Hepatocyte (in vitro differentiated cells): ENCODE measurements at regions not wholly inside any gene's neighbourhood (a gene's known extent, or its start where the extent isn't known, plus 50 kb on each side); places are given as distances from the start of the nearest gene placed in this dataset.

Experiments
- DNase-seq: peaks from one replicate; pipeline ENCODE4 v3.0.0-alpha.2; 2016; ENCODE audit warnings: low spot score
- H2AFZ ChIP-seq: fragments of 200-600 bp; sonication (generic); 2 replicates; pipeline ENCODE4 v1.6.0; 2016; ENCODE audit warnings: antibody characterized with exemption, mild to moderate bottlenecking
- H3K27ac ChIP-seq: fragments of 200-600 bp; sonication (generic); 2 replicates; pipeline ENCODE4 v1.5.1; 2016; ENCODE audit warnings: mild to moderate bottlenecking
- H3K27me3 ChIP-seq: fragments of 200-600 bp; sonication (generic); 2 replicates; pipeline ENCODE4 v1.6.1; 2016
- H3K36me3 ChIP-seq: fragments of 200-600 bp; sonication (generic); replicated peaks from 2 replicates; pipeline ENCODE4 v1.5.1; 2016; ENCODE audit warnings: low read depth; ENCODE audit not compliant: insufficient read depth
- H3K4me1 ChIP-seq: fragments of 200-600 bp; sonication (generic); 2 replicates; pipeline ENCODE4 v1.5.1; 2016; ENCODE audit warnings: mild to moderate bottlenecking, moderate library complexity; ENCODE audit not compliant: insufficient read depth
- H3K4me2 ChIP-seq: fragments of 200-600 bp; sonication (generic); 2 replicates; pipeline ENCODE4 v1.6.0; 2016
- H3K4me3 ChIP-seq: fragments of 200-600 bp; sonication (generic); 2 replicates; pipeline ENCODE4 v1.5.1; 2016; ENCODE audit warnings: mild to moderate bottlenecking
- H3K79me2 ChIP-seq: fragments of 200-600 bp; sonication (generic); 2 replicates; pipeline ENCODE4 v1.6.0; 2017; ENCODE audit warnings: mild to moderate bottlenecking
- H3K9me2 ChIP-seq: fragments of 200-600 bp; sonication (generic); replicated peaks from 2 replicates; pipeline ENCODE4 v1.6.0; 2017; ENCODE audit warnings: mild to moderate bottlenecking; ENCODE audit not compliant: insufficient read depth
- H3K9me3 ChIP-seq: fragments of 200-600 bp; sonication (generic); 2 replicates; pipeline ENCODE4 v1.5.1; 2016; ENCODE audit warnings: low read depth, mild to moderate bottlenecking
- H4K20me1 ChIP-seq: fragments of 200-600 bp; sonication (generic); 2 replicates; pipeline ENCODE4 v1.6.0; 2016; ENCODE audit warnings: mild to moderate bottlenecking; ENCODE audit not compliant: insufficient read depth, poor library complexity, severe bottlenecking
- CTCF ChIP-seq: fragments of 200-600 bp; sonication (generic); IDR thresholded peaks from 2 replicates; pipeline ENCODE4 v1.5.1; 2016; ENCODE audit warnings: antibody characterized with exemption, mild to moderate bottlenecking; ENCODE audit not compliant: poor library complexity
- EZH2 ChIP-seq: fragments of 200-600 bp; sonication (generic); IDR thresholded peaks from 2 replicates; pipeline ENCODE4 v1.6.1; 2016; ENCODE audit warnings: antibody characterized with exemption, mild to moderate bottlenecking, borderline replicate concordance
- EZH2phosphoT487 ChIP-seq: fragments of 200-600 bp; sonication (generic); IDR thresholded peaks from one replicate; pipeline ENCODE4 v1.6.1; 2018; ENCODE audit warnings: antibody characterized with exemption, mild to moderate bottlenecking, low read depth, moderate library complexity; ENCODE audit not compliant: unreplicated experiment, severe bottlenecking
- WGBS: methylation state at CpG from one replicate; pipeline ENCODE4 v1.1.6; 2016; ENCODE audit warnings: low lambda C conversion rate; ENCODE audit errors: missing lambda C conversion rate; 5-methylcytosine and 5-hydroxymethylcytosine counted together

GRCh38 chr7:16975712-16976111 is 93.9 kb upstream of the AGR3 start:
- no peaks in the 10 kb centered on the region for H3K9me2 ChIP-seq
- no peaks in the 10 kb centered on the region for H3K9me3 ChIP-seq
- no peak overlapping the region for H2AFZ ChIP-seq
- H3K79me2 ChIP-seq, result no peaks in the 10 kb centered on the region
- no peak overlapping the region for H3K4me2 ChIP-seq
- no peak for DNase-seq
- H3K4me3 ChIP-seq, result no peak overlapping the region
- no peaks in the 10 kb centered on the region for H3K36me3 ChIP-seq
- 80% methylated on average over 1 of the region's 1 CpG for WGBS
- H3K4me1 ChIP-seq, result no peaks in the 10 kb centered on the region
- H3K27me3 ChIP-seq, result no peaks in the 10 kb centered on the region
- H4K20me1 ChIP-seq, result no peaks in the 10 kb centered on the region
- H3K27ac ChIP-seq, result no peak overlapping the region
- TF ChIP-seq EZH2phosphoT487 (no peak), EZH2 (no peak), CTCF (no peak)

GRCh38 chr7:16978358-16979244 is 96.8 kb upstream of the AGR3 start:
- Histone ChIP-seq H2AFZ (no peak overlapping the region), H3K9me2 (no peaks in the 10 kb centered on the region), H3K27ac (peak overlapping the region; percentile 4), H3K4me1 (peaks cover 5% of the 10 kb centered on the region), H4K20me1 (no peaks in the 10 kb centered on the region), H3K9me3 (no peaks in the 10 kb centered on the region), H3K36me3 (no peaks in the 10 kb centered on the region), H3K27me3 (no peaks in the 10 kb centered on the region), H3K79me2 (no peaks in the 10 kb centered on the region), H3K4me3 (no peak overlapping the region), H3K4me2 (no peak overlapping the region)
- no peak for TF ChIP-seq EZH2
- no peak for TF ChIP-seq EZH2phosphoT487
- TF ChIP-seq CTCF, result no peak
- no peak for DNase-seq
- WGBS, result 56% methylated on average over 1 of the region's 1 CpG

GRCh38 chr7:16980539-16980938 is 98.8 kb upstream of the AGR3 start:
- H4K20me1 ChIP-seq, result no peaks in the 10 kb centered on the region
- no peaks in the 10 kb centered on the region for H3K27me3 ChIP-seq
- DNase-seq, result no peak
- H3K4me1 ChIP-seq, result peaks cover 5% of the 10 kb centered on the region
- no peaks in the 10 kb centered on the region for H3K9me2 ChIP-seq
- H3K27ac ChIP-seq, result no peak overlapping the region
- no peaks in the 10 kb centered on the region for H3K79me2 ChIP-seq
- no peaks in the 10 kb centered on the region for H3K9me3 ChIP-seq
- TF ChIP-seq EZH2 (no peak), CTCF (no peak), EZH2phosphoT487 (no peak)
- WGBS, result 96% methylated on average over 4 of the region's 4 CpGs
- no peak overlapping the region for H3K4me2 ChIP-seq
- H2AFZ ChIP-seq, result no peak overlapping the region
- no peak overlapping the region for H3K4me3 ChIP-seq
- H3K36me3 ChIP-seq, result no peaks in the 10 kb centered on the region
